ENCODE measurements at regions not wholly inside any gene's neighbourhood (a gene's known extent, or its start where the extent isn't known, plus 50 kb on each side); places are given as distances from the start of the nearest gene placed in this dataset.

DNA sequence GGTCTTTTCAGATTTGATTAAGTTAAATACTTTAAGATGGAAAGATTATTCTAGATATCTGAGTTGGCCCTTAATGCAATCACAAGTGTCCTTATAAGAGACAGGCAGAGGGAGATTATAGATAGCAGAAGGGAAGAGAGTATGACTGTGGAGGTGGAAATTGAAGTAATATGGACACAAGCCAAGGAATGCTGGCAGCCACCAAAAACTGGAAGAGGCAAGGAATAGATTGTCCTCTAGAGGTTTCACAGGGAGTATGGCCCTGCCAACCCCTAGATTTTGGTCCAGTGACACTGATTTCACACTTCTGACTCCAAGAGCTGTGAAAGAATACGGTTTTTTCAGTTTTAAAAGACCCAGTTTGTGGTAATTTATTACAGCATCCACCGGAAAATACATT, 1498.7 kb upstream of the CADM2 start:
- Histone ChIP-seq H3K27ac (no peak overlapping the region), H3K4me3 (no peak overlapping the region), H3K4me1 (replicated peaks in 1 of 2) (no peaks in the 10 kb centered on the region)
- WGBS, 10 experiments = 0 to 100% (median 80%) methylated on average over 1 to 2 of the region's 2 CpGs; no CpG with 5 or more reads in 3 of the 10 experiments
- in situ Hi-C loops (cut with MboI; ENCODE audit: low pct_unique_long_range_greater_than_20kb in 2 of 9, low sequenced_read_pairs in 9 of 9, unreplicated experiment in 9 of 9) = no loop called here
- ATAC-seq (replicated peaks in 6 of 8) = no peak

DNA sequence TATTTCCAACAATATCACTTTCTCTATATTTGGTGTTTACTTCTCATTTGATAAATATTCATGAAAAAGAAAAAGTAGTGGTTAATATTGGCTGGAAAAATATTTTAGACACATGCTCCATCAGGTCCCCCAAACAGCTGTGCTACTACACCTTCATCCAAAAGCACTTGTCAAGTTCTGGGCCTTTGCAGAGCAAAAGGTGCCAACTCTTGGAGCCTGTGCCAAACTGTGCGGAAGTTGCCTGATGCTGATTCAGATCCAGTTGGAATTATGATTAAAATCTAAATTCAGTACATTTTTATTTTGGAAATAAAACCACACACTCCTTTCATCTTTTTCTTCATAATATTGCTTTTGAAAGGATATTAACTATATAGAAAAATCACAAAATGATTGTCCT, 1497.4 kb upstream of the CADM2 start:
- ATAC-seq (replicated peaks in 6 of 8) = no peak
- in situ Hi-C loops (cut with MboI; ENCODE audit: low pct_unique_long_range_greater_than_20kb in 2 of 9, low sequenced_read_pairs in 9 of 9, unreplicated experiment in 9 of 9) = no loop called here
- WGBS, 10 experiments = 0 to 100% (median 60%) methylated on average over 1 of the region's 1 CpG; no CpG with 5 or more reads in 3 of the 10 experiments
- Histone ChIP-seq H3K27ac (no peak overlapping the region), H3K4me1 (replicated peaks in 1 of 2) (no peaks in the 10 kb centered on the region), H3K4me3 (no peak overlapping the region)

DNA sequence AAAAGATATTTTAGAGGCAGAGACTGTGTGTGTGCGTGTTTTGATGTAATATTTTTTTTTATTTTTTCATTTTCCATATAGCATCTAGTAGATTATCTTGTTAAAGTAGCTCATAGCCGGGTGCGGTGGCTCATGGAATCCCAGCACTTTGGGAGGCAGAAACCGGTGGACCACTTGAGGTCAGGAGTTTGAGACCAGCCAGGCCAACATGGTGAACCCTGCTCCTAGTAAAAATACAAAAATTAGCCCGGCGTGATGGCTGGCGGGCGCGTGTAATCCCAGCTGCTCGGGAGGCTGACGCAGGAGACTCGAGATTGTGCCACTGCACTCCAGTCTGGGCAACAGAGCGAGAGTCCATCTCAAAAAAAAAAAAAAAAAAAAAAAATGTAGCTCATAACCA, 1481.2 kb upstream of the CADM2 start:
- in situ Hi-C loops (cut with MboI; ENCODE audit: low pct_unique_long_range_greater_than_20kb in 2 of 9, low sequenced_read_pairs in 9 of 9, unreplicated experiment in 9 of 9) = no loop called here
- WGBS, 10 experiments = 45 to 100% (median 87%) methylated on average over 1 to 13 of the region's 13 CpGs
- no peaks in the 10 kb centered on the region for H3K4me1 ChIP-seq (replicated peaks in 1 of 2)
- H3K4me3 ChIP-seq = no peak overlapping the region
- H3K27ac ChIP-seq = no peak overlapping the region
- ATAC-seq (replicated peaks in 6 of 8) = no peak

DNA sequence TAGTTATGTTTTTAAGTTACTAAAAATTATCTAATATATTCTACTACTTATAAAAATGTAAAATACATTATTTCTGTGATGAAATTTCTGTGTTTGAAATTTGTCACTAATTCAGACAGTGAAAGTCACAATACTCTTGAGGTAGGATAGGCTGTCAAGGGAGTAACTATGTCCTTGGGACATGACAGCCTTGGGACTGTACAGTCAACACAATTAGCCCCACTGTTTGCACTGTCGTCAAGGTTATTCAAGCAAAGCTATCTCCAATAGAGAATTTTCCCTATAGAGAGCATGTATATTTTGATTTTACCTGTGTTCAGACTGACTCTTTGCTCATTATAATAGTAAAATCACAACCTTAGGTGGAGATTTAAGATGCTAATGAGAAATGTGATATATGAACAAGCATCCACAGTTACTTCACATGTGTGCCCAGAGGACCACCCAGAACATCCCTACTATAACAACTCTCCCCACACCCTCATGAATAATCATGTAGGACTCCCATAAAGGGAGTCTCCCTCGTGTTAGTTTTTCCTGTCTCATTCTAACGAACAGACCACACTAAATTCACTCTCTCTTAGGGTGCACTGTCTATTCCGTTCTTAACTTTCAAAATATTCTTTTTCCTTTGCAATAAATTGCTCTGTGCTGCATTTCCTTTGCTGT, 1476.3 kb upstream of the CADM2 start:
- Histone ChIP-seq H3K27ac (no peak overlapping the region), H3K4me1 (replicated peaks in 1 of 2) (peaks cover 0 to 2% of the 10 kb centered on the region in 2 donors), H3K4me3 (no peak overlapping the region)
- in situ Hi-C loops (cut with MboI; ENCODE audit: low pct_unique_long_range_greater_than_20kb in 2 of 9, low sequenced_read_pairs in 9 of 9, unreplicated experiment in 9 of 9) = no loop called here
- 0 to 88% (median 66%) methylated on average over 1 to 4 of the region's 4 CpGs; no CpG with 5 or more reads in 1 of the 10 experiments for WGBS, 10 experiments
- ATAC-seq (replicated peaks in 6 of 8) = peak in 3 of 8 experiments; percentile 30 to 65 (median 36)

- Histone ChIP-seq H3K4me1 (replicated peaks in 1 of 2) (peaks cover 0 to 5% of the 10 kb centered on the region in 2 donors), H3K4me3 (no peak overlapping the region), H3K27ac (no peak overlapping the region)
- ATAC-seq (replicated peaks in 6 of 8) = no peak
- WGBS, 10 experiments = 0 to 75% (median 19%) methylated on average over 1 of the region's 1 CpG; no CpG with 5 or more reads in 2 of the 10 experiments
- in situ Hi-C loops (cut with MboI; ENCODE audit: low pct_unique_long_range_greater_than_20kb in 2 of 9, low sequenced_read_pairs in 9 of 9, unreplicated experiment in 9 of 9) = no loop called here
These were observed 1462.3 kb upstream of the CADM2 start for GRCh38 chr3:83496462-83496861.

DNA sequence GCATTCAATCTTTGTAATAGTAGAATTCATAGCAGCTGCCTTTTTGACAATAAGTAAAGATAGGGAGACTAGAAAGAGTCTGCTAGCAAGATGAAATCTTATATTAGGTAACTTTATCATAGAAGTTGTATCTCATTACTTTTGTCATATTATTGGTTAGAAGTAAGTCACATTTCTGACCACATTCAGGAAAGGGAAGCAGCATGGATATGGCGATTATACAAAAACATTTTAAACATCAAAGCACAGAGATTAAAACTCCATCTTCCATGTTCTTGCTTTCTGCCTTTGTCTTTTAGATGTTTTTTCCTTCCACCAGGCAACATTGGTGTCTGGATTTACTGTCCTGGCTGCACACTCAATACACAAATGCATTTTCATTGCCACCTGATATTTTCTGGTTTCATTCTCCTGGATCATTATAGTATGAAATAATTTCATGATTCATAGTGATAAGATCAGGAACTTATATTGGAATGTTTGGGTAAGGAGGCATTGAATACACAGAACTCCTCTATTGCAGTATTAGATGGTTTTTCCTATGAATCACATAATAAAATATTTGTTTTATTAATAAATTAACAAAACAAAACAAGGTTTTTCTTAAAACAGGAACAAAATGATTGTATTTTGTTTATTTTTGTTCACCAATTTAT, 1460.3 kb upstream of the CADM2 start:
- ATAC-seq (replicated peaks in 6 of 8) = no peak
- H3K4me1 ChIP-seq (replicated peaks in 1 of 2) = peaks cover 0 to 5% of the 10 kb centered on the region in 2 donors
- in situ Hi-C loops (cut with MboI; ENCODE audit: low pct_unique_long_range_greater_than_20kb in 2 of 9, low sequenced_read_pairs in 9 of 9, unreplicated experiment in 9 of 9) = no loop called here
- H3K4me3 ChIP-seq = no peak overlapping the region
- no peak overlapping the region for H3K27ac ChIP-seq
- WGBS, 10 experiments = 0 to 100% (median 78%) methylated on average over 1 of the region's 1 CpG; no CpG with 5 or more reads in 3 of the 10 experiments

DNA sequence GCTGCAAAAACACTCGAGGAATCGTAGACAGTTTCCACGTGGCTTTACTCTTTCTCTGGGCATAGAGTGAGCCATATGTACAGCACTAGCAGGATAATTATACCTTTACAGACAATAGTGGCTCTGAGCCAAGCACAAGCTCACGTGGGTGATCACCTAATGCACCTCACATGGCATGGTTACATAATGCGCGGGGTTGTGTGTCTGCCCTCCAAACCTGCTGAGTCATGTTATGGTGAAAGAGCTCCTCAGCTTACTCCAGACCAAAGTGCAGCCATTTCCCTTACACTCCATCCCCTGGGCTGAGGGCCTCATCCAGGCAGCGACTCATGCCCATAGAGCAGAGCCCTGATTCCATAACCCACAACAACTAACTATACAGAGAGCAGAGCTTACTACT, 1458.4 kb upstream of the CADM2 start:
- H3K4me1 ChIP-seq (replicated peaks in 1 of 2) = peaks cover 0 to 5% of the 10 kb centered on the region in 2 donors
- peak in 1 of 8 experiments; percentile 52 for ATAC-seq (replicated peaks in 6 of 8)
- no peak overlapping the region for H3K4me3 ChIP-seq
- in situ Hi-C loops (cut with MboI; ENCODE audit: low pct_unique_long_range_greater_than_20kb in 2 of 9, low sequenced_read_pairs in 9 of 9, unreplicated experiment in 9 of 9) = no loop called here
- 40 to 100% (median 100%) methylated on average over 1 to 6 of the region's 7 CpGs; no CpG with 5 or more reads in 7 of the 10 experiments for WGBS, 10 experiments
- H3K27ac ChIP-seq = no peak overlapping the region

DNA sequence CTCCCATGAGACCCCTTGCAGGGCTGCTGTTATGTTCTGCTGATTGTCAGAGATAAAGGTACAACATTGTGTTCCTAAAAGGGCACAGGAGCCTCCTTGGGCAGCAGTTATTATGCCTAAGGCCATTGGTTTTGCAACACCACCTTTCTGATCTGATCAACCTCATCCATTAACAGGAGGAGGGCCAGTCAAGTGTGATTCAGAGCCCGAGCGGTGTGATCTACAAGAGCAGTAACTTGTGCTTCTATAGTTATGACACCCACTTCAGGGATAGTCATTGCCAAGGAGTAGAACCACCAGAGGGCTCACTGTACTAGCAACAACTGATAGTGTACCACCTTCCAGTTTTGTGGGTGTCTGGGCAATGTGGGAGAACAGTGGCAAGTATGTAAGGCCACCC, 1457.9 kb upstream of the CADM2 start:
- WGBS, 10 experiments = 0% methylated on average over 1 to 2 of the region's 2 CpGs; no CpG with 5 or more reads in 8 of the 10 experiments
- Histone ChIP-seq H3K27ac (no peak overlapping the region), H3K4me1 (replicated peaks in 1 of 2) (peaks cover 0 to 5% of the 10 kb centered on the region in 2 donors), H3K4me3 (no peak overlapping the region)
- ATAC-seq (replicated peaks in 6 of 8) = no peak
- in situ Hi-C loops (cut with MboI; ENCODE audit: low pct_unique_long_range_greater_than_20kb in 2 of 9, low sequenced_read_pairs in 9 of 9, unreplicated experiment in 9 of 9) = no loop called here

GRCh38 chr3:83513051-83513450, 1445.7 kb upstream of the CADM2 start:
- no peak for ATAC-seq (replicated peaks in 6 of 8)
- no peak overlapping the region for H3K4me3 ChIP-seq
- 0 to 100% (median 75%) methylated on average over 1 to 2 of the region's 2 CpGs; no CpG with 5 or more reads in 3 of the 10 experiments for WGBS, 10 experiments
- no peak overlapping the region for H3K27ac ChIP-seq
- in situ Hi-C loops (cut with MboI; ENCODE audit: low pct_unique_long_range_greater_than_20kb in 2 of 9, low sequenced_read_pairs in 9 of 9, unreplicated experiment in 9 of 9) = no loop called here
- H3K4me1 ChIP-seq (replicated peaks in 1 of 2) = no peaks in the 10 kb centered on the region

DNA sequence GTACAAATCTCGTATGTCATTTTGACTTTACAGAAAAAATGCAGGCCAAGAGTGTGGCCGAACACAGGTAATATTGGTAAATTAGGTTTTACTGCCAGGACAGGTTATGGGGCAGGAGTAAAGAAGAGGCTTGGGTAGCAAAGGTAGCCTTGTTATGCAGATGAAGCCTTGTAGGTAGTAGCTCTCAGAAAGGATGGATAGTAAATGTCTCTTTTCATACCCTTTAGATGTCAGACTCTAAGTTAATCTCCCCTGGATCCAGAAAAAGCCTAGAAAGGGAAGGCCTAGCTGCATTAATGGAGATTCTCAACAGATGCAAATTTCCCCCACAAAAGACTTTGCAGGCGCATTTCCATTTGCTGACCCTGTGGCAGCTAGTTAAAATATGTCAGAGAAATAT, 1445.1 kb upstream of the CADM2 start:
- Histone ChIP-seq H3K27ac (no peak overlapping the region), H3K4me3 (no peak overlapping the region), H3K4me1 (replicated peaks in 1 of 2) (no peaks in the 10 kb centered on the region)
- in situ Hi-C loops (cut with MboI; ENCODE audit: low pct_unique_long_range_greater_than_20kb in 2 of 9, low sequenced_read_pairs in 9 of 9, unreplicated experiment in 9 of 9) = no loop called here
- 0 to 79% (median 26%) methylated on average over 1 to 3 of the region's 3 CpGs for WGBS, 10 experiments
- no peak for ATAC-seq (replicated peaks in 6 of 8)

DNA sequence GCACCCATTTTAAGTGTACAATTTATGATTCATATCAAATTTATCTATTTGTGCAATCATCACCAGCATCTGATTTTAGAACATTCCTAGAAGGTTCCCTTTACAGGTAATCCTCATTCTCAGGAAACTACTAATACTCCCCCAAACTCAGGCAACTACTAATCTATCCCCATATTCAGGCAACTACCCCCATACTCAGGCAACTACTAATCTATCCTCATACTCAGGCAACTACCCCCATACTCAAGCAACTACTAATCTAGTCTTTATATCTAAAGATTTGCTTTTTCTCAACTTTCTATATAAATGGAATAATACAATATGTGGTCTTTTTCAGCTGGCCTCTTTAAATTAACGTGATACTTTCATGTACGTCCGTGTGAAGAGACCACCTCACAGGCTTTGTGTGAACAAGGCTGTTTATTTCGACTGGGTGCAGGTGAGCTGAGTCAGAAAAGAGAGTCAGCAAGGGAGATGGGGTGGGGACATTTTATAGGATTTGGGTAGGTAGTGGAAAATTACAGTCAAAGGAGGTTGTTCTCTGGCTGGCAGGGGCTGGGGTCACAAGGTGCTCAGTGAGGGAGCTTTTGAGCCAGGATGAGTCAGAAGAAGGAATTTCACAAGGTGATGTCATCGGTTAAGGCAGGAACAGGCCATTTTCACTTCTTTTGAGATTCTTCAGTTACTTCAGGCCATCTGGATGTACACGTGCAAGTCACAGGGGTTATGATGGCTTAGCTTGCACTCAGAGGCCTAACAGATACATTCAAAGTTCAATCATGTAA, 1444.5 kb upstream of the CADM2 start:
- in situ Hi-C loops (cut with MboI; ENCODE audit: low pct_unique_long_range_greater_than_20kb in 2 of 9, low sequenced_read_pairs in 9 of 9, unreplicated experiment in 9 of 9) = no loop called here
- WGBS, 10 experiments = 16 to 94% (median 60%) methylated on average over 1 to 6 of the region's 6 CpGs; no CpG with 5 or more reads in 1 of the 10 experiments

DNA sequence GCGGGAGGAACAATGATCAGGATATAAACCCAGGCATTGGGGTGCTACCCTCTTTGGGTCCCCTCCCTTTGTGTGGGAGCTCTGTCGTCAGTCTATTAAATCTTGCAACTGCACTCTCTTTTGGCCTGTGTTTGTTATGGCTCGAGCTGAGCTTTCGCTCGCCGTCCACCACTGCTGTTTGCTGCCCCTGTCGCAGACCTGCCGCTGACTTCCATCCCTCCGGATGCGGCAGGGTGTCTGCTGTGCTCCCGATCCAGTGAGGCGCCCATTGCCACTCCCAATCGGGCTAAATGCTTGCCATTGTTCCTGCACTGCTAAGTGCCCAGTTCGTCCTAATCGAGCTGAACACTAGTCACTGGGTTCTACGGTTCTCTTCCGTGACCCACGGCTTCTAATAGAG, 1443.7 kb upstream of the CADM2 start:
- H3K27ac ChIP-seq = no peak overlapping the region
- no peaks in the 10 kb centered on the region for H3K4me1 ChIP-seq (replicated peaks in 1 of 2)
- 48 to 93% (median 75%) methylated on average over 1 to 12 of the region's 18 CpGs; no CpG with 5 or more reads in 3 of the 10 experiments for WGBS, 10 experiments
- ATAC-seq (replicated peaks in 6 of 8) = no peak
- no peak overlapping the region for H3K4me3 ChIP-seq
- in situ Hi-C loops (cut with MboI; ENCODE audit: low pct_unique_long_range_greater_than_20kb in 2 of 9, low sequenced_read_pairs in 9 of 9, unreplicated experiment in 9 of 9) = no loop called here

More for the DNA sequence above, 1444.5 kb upstream of the CADM2 start:
- Histone ChIP-seq H3K4me1 (replicated peaks in 1 of 2) (no peaks in the 10 kb centered on the region), H3K27ac (no peak overlapping the region), H3K4me3 (no peak overlapping the region)
- ATAC-seq (replicated peaks in 6 of 8) = peak in 1 of 8 experiments; percentile 36

DNA sequence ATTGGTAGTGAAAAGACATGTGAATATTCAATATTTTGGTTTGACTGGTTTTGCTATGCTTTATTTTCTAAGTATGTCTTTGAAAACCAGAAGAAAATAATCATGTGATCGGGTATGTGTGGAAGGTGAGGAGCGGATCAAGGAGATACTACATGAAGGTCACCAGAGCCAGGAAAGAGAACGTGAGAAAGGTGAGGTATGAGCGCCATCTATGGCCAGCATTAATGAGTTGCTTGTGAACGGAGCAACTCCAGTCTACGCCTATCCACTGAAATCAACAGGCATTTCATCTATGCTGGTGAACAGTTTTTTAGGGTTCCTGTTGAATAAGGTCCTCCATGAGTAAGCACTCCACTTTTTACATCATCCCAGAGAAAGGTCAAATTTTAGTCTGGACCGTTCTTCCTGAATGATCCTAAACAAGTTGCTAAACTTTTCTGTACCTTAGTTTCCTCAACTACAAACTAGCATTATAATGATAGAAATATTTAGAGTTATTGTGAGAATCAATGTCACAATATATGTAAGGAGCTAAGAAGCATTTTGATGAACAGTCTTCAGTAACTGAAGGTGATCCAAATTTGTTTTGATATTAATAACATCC, 1435.2 kb upstream of the CADM2 start:
- peak; percentile 60 to 97 (median 86) for ATAC-seq (replicated peaks in 6 of 8)
- WGBS, 10 experiments = 0 to 100% (median 27%) methylated on average over 1 to 7 of the region's 7 CpGs
- no peak overlapping the region for H3K4me3 ChIP-seq
- H3K4me1 ChIP-seq (replicated peaks in 1 of 2) = no peaks in the 10 kb centered on the region
- H3K27ac ChIP-seq = no peak overlapping the region
- in situ Hi-C loops (cut with MboI; ENCODE audit: low pct_unique_long_range_greater_than_20kb in 2 of 9, low sequenced_read_pairs in 9 of 9, unreplicated experiment in 9 of 9) = no loop called here

All from motor neuron (in vitro differentiated cells).